ENCODE measurements at regions not wholly inside any gene's neighbourhood (a gene's known extent, or its start where the extent isn't known, plus 50 kb on each side); places are given as distances from the start of the nearest gene placed in this dataset.
"Not testable (repeated sequence)": the region's sequence is repeated elsewhere in the genome, so short reads cannot be mapped to it uniquely, and the experiment has no call there.

DNA sequence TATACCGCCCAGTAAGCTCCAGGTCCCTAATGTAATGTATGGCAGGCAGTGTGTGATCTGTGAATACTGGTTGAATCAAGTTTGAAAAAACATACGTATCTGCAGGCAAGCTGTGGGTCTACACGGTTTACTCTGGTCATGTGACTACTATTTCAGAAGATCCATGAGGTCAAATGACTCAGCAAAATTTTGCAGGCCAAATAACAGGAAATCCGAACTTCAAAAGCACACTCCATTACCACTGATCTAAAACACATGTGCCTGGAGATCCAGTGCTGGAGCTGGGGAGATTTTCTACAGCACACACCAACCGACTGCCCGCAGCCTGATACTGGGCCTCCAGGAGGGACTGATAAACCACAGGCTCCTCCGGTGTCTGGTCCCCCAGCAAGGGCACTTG lies 64.5 kb upstream of the SLC44A3 start:
- Histone ChIP-seq H3K4me2 (ENCODE audit: unreplicated experiment) (peak overlapping the region; percentile 1), H3K27me3 (replicated peaks; ENCODE audit: insufficient read depth) (no peaks in the 10 kb centered on the region), H3K36me3 (ENCODE audit: low read depth) (no peaks in the 10 kb centered on the region), H3K4me1 (ENCODE audit: insufficient read depth) (peaks cover 25% of the 10 kb centered on the region), H3K4me3 (no peak overlapping the region), H3K9me2 (ENCODE audit: insufficient read depth) (no peaks in the 10 kb centered on the region), H3K27ac (peak overlapping the region; percentile 66), H3K9me3 (ENCODE audit: low read depth) (no peaks in the 10 kb centered on the region), H3K79me2 (ENCODE audit: insufficient read depth) (no peaks in the 10 kb centered on the region), H2AFZ (no peak overlapping the region), H3K9ac (peak overlapping the region; percentile 14; the same call in 1 of the 2 replicates), H4K20me1 (ENCODE audit: insufficient read depth) (no peaks in the 10 kb centered on the region), H3F3A (ENCODE audit: insufficient read depth) (peaks cover 23% of the 10 kb centered on the region)
- 0 out of 2 replicates have a peak, but pooled peaks have one; percentile 50 for TF ChIP-seq EZH2phosphoT487 (IDR thresholded peaks at IDR 0.05; ENCODE audit: insufficient read depth, low read depth)
- TF ChIP-seq EZH2 (IDR thresholded peaks at IDR 0.05; ENCODE audit: insufficient read depth, poor library complexity, severe bottlenecking) = no peak
- in situ Hi-C loops (cut with MboI) = no loop called here
- DNase-seq = peak; percentile 90
- WGBS, 2 experiments (ENCODE audit: low coverage in 1 of 2, low lambda C conversion rate in 2 of 2, missing lambda C conversion rate in 2 of 2) = 13 to 17% methylated on average over 7 of the region's 7 CpGs

DNA sequence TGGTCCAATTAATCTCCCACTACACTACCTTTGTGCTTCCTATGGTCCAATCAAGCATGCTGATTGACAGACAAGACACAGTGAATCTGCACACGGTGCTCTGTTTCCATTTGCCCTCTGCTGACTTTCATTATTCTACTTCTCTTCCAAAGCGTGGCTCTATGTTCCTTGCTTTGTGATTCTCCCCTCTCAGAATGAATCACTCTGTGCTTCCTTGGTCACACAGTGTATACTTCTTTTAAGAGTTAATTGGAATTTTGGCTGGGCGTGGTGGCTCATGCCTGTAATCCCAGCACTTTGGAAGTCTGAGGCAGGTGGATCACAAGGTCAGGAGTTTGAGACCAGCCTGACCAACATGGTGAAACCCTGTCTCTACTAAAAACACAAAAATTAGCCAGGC lies 65.1 kb upstream of the SLC44A3 start:
- H3F3A ChIP-seq (ENCODE audit: insufficient read depth) = peaks cover 23% of the 10 kb centered on the region
- 70 to 71% methylated on average over 3 of the region's 3 CpGs for whole genome bisulfite sequencing, 2 experiments (ENCODE audit: low coverage in 1 of 2, low lambda C conversion rate in 2 of 2, missing lambda C conversion rate in 2 of 2)
- H3K4me3 ChIP-seq; H2AFZ ChIP-seq; in situ Hi-C loops (cut with MboI); H3K9me2 ChIP-seq (ENCODE audit: insufficient read depth); H3K27me3 ChIP-seq (replicated peaks; ENCODE audit: insufficient read depth); H3K36me3 ChIP-seq (ENCODE audit: low read depth); H4K20me1 ChIP-seq (ENCODE audit: insufficient read depth); H3K9me3 ChIP-seq (ENCODE audit: low read depth); H3K79me2 ChIP-seq (ENCODE audit: insufficient read depth); H3K4me2 ChIP-seq (ENCODE audit: unreplicated experiment); H3K9ac ChIP-seq: not testable (repeated sequence)
- peak overlapping the region; percentile 66 for H3K27ac ChIP-seq
- peak; percentile 24 for DNase-seq
- H3K4me1 ChIP-seq (ENCODE audit: insufficient read depth) = peaks cover 25% of the 10 kb centered on the region

- in situ Hi-C loops (cut with MboI) = no loop called here
- H3K27ac ChIP-seq = 0 out of 2 replicates have a peak overlapping the region, but pooled peaks have one; percentile 66
- H3K4me2 ChIP-seq (ENCODE audit: unreplicated experiment) = peak overlapping the region; percentile 10
Observed at GRCh38 chr1:94754570-94754969, 65.6 kb upstream of the SLC44A3 start.

DNA sequence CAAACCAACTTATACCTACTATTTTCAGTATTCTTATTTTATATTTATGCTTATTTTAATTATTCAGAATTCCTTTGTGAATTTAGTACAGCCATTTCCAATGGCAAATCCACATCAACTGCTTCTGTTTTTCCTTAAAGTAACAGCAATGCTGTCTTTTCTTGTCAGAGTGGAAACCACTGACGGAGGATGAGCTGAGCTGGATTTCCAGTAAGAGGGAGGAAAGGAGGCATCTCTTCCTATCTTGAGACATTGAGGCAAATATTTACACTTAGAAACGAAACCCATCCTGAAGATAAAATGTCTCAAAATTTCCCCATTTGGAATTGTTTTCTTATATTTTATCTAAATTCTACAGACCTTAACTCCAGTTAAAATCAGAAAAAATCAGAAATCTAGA lies 66.1 kb upstream of the SLC44A3 start:
- WGBS, 2 experiments (ENCODE audit: low coverage in 1 of 2, low lambda C conversion rate in 2 of 2, missing lambda C conversion rate in 2 of 2) = 95% methylated on average over 2 of the region's 2 CpGs
- Histone ChIP-seq H3K9ac (no peak overlapping the region), H3K36me3 (ENCODE audit: low read depth) (no peaks in the 10 kb centered on the region), H3K4me3 (no peak overlapping the region), H3K27ac (no peak overlapping the region), H2AFZ (no peak overlapping the region; the same call in 1 of the 2 replicates), H3K9me2 (ENCODE audit: insufficient read depth) (no peaks in the 10 kb centered on the region), H3K9me3 (ENCODE audit: low read depth) (no peaks in the 10 kb centered on the region), H4K20me1 (ENCODE audit: insufficient read depth) (no peaks in the 10 kb centered on the region), H3K79me2 (ENCODE audit: insufficient read depth) (no peaks in the 10 kb centered on the region), H3K4me2 (ENCODE audit: unreplicated experiment) (no peak overlapping the region), H3K27me3 (replicated peaks; ENCODE audit: insufficient read depth) (no peaks in the 10 kb centered on the region), H3F3A (ENCODE audit: insufficient read depth) (peaks cover 23% of the 10 kb centered on the region), H3K4me1 (ENCODE audit: insufficient read depth) (peaks cover 25% of the 10 kb centered on the region)
- no peak for DNase-seq
- no peak for TF ChIP-seq EZH2phosphoT487 (IDR thresholded peaks at IDR 0.05; ENCODE audit: insufficient read depth, low read depth)
- TF ChIP-seq EZH2 (IDR thresholded peaks at IDR 0.05; ENCODE audit: insufficient read depth, poor library complexity, severe bottlenecking) = no peak
- in situ Hi-C loops (cut with MboI) = no loop called here

More at GRCh38 chr1:94754570-94754969, 65.6 kb upstream of the SLC44A3 start:
- 49 to 52% methylated on average over 4 of the region's 4 CpGs for WGBS, 2 experiments (ENCODE audit: low coverage in 1 of 2, low lambda C conversion rate in 2 of 2, missing lambda C conversion rate in 2 of 2)
- peaks cover 23% of the 10 kb centered on the region for H3F3A ChIP-seq (ENCODE audit: insufficient read depth)
- H3K36me3 ChIP-seq (ENCODE audit: low read depth) = no peaks in the 10 kb centered on the region
- H2AFZ ChIP-seq = no peak overlapping the region
- no peaks in the 10 kb centered on the region for H3K27me3 ChIP-seq (replicated peaks; ENCODE audit: insufficient read depth)
- TF ChIP-seq EZH2phosphoT487 (IDR thresholded peaks at IDR 0.05; ENCODE audit: insufficient read depth, low read depth) (no peak), EZH2 (IDR thresholded peaks at IDR 0.05; ENCODE audit: insufficient read depth, poor library complexity, severe bottlenecking) (no peak)
- no peak overlapping the region for H3K9ac ChIP-seq
- no peaks in the 10 kb centered on the region for H3K9me3 ChIP-seq (ENCODE audit: low read depth)
- H4K20me1 ChIP-seq (ENCODE audit: insufficient read depth) = no peaks in the 10 kb centered on the region
- no peaks in the 10 kb centered on the region for H3K79me2 ChIP-seq (ENCODE audit: insufficient read depth)
- no peak overlapping the region for H3K4me3 ChIP-seq
- DNase-seq = peak; percentile 31
- peaks cover 25% of the 10 kb centered on the region for H3K4me1 ChIP-seq (ENCODE audit: insufficient read depth)
- no peaks in the 10 kb centered on the region for H3K9me2 ChIP-seq (ENCODE audit: insufficient read depth)
